GM19397 (cell line): ENCODE measurements at regions not wholly inside any gene's neighbourhood (a gene's known extent, or its start where the extent isn't known, plus 50 kb on each side); places are given as distances from the start of the nearest gene placed in this dataset.

Experiments used
- ATAC-seq: cut with Tn5 transposase; IDR thresholded peaks from one replicate; pipeline ENCODE4 v1.9.1; 2021; ENCODE audit warnings: mild to moderate bottlenecking, moderate library complexity; ENCODE audit not compliant: unreplicated experiment

DNA sequence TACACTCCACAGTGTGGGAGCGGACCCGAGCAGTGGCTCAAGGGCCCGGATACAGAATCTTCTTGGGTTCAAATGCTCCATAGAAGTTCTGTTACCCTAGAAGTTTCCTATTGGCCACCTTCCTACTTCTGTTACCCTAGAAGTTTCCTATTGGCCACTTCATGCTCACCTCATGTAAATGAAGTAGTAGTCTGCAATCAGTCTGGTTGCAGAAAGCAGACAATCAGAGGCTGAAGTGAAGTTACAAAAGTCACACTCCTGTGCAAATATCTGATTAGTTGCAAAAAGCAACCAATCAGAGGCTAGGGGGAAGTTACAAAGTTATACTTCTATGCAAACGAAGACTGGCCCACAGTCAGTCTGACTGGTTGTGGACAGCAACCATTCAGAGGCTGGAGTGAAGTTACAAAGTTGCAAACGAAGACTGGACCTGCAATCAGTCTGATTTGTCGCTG, 77.8 kb upstream of the CPNE8 start:
- ATAC-seq: no peak

DNA sequence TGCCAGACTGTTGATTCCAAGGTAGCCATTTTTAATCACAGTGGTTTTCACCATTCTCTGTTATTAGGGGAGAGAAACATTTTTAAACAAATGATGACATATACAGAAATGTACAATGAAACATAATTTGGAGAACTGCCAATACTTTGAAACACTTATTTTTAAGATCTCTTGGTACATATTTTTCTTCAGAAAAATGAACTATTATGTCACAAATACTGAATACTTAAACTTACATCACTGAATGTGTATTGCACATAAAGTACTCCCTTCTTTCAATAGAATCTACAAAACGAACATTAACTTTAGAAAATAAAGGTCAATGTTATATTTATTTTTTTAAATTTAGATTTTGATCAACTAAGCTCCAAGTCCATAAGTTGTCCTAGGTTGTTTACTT, 71.7 kb upstream of the CPNE8 start:
- ATAC-seq: no peak

DNA sequence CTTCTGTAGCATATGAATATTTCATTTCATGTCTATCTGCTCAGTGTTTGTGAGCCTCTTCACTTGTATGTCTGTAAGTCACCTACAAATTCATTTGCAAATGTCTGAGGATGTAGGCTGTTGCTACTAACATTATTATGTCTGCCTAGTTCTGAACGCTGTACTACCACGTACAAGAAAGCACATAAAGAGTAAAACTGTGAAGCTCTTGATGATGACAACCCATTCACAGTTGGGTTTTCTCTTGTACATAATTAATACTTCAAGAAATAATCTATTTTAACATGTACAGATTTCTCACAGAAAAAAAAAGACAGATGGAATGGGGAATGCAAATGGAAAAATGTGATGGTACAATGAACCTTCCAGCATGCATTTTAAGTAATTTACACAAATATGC, 64.3 kb upstream of the CPNE8 start:
- no peak for ATAC-seq

DNA sequence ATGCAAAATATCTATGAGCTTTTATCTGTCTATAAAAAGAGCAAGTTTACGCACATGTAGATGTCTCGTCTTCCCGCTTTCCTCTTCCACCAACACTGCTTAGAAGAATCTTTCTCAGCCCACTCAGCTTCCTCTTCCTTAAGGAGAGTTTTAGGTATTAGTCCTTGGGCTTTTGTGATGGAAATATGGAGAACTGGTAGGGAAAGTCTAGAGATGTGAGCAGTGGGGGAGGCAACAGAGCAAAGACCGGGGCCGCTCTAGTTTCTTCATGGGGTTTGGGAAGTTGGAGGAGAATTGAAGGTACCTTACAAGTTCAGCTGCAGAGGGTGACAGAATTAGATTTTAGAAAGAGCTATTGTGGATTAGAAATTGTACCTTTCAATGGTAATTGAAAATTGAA, 56.3 kb upstream of the CPNE8 start:
- ATAC-seq: no peak

DNA sequence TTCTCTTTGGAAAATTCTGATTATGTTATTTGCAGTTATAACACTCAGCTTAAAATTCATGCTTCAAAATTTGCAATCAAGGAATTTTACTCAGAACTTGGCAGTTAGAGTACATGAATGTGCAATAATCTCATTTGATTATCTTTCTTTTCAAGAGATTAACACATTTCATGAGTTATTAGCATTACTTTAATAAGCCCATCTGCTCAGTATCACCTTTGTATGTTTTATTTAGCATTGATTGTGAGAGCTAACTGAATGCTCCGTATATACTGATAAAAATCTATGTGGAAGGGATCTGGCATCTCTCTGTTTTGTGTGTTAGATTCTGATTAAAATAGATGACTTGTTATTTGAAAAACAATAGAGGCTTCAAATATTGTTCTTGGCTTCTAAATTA, 55.6 kb upstream of the CPNE8 start:
- no peak for ATAC-seq

DNA sequence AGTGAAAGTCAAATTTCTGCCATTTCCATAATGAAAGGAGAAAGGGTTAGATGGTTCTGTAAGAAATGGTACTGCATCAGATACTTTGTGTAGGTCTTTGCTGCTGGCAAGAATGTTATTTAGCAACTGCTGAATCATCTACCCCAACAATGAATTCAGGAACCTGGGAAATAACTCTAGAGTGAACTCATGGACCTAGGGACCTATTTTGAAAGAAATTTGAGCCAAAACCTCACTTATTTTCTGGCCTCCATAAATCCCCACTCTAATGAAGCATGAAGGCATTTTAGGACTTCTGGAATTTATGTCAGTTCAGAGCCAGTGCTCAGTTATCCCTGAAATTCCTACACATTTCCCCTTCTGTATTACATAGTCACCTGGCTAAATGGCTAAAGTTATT, 50.9 kb upstream of the CPNE8 start:
- ATAC-seq: no peak
